Erythroblast (primary cell): ENCODE measurements at regions not wholly inside any gene's neighbourhood (a gene's known extent, or its start where the extent isn't known, plus 50 kb on each side); places are given as distances from the start of the nearest gene placed in this dataset.
"Not testable (repeated sequence)": the region's sequence is repeated elsewhere in the genome, so short reads cannot be mapped to it uniquely, and the experiment has no call there.

Experiments
- DNase-seq, 2 experiments: peaks; one replicate each; lab custom pipeline; 2025; lab: John Stamatoyannopoulos, UW
- GATA1 ChIP-seq: IDR thresholded peaks from 2 replicates; pipeline ENCODE4 v1.6.1; 2011; ENCODE audit warnings: low read depth, mild to moderate bottlenecking, control low read depth, low read length, moderate library complexity
- POLR2A ChIP-seq: IDR thresholded peaks from 2 replicates; pipeline ENCODE4 v1.6.1; 2011; ENCODE audit warnings: mild to moderate bottlenecking, low read length

GRCh38 chr16:49956915-49957314, 68.1 kb upstream of the CNEP1R1 start:
- DNase-seq, result no peak
- TF ChIP-seq POLR2A (no peak), GATA1 (no peak)

- TF ChIP-seq GATA1 (no peak), POLR2A (no peak)
- no peak for DNase-seq
These were observed 66.6 kb upstream of the CNEP1R1 start for GRCh38 chr16:49958448-49958847.

GRCh38 chr16:49959552-49960277, 65.3 kb upstream of the CNEP1R1 start:
- no peak for TF ChIP-seq GATA1
- no peak for TF ChIP-seq POLR2A
- no peak for DNase-seq

- TF ChIP-seq POLR2A (no peak), GATA1 (no peak)
- no peak for DNase-seq
These were observed 63.9 kb upstream of the CNEP1R1 start for GRCh38 chr16:49961089-49961488.

GRCh38 chr16:49962566-49962965, 62.5 kb upstream of the CNEP1R1 start:
- not testable (repeated sequence) for DNase-seq

- no peak for DNase-seq
- no peak for TF ChIP-seq GATA1
These were observed 60.7 kb upstream of the CNEP1R1 start for GRCh38 chr16:49964316-49964715.

- no peak for DNase-seq
- TF ChIP-seq POLR2A, result no peak
- TF ChIP-seq GATA1, result no peak
These were observed 60.1 kb upstream of the CNEP1R1 start for GRCh38 chr16:49964973-49965372.

GRCh38 chr16:49967012-49967559, 57.9 kb upstream of the CNEP1R1 start:
- DNase-seq, result no peak
- TF ChIP-seq POLR2A (no peak), GATA1 (no peak)

GRCh38 chr16:49969091-49970030, 55.7 kb upstream of the CNEP1R1 start:
- TF ChIP-seq POLR2A, result no peak
- TF ChIP-seq GATA1, result no peak
- DNase-seq, result no peak

GRCh38 chr16:49970797-49971431, 54.1 kb upstream of the CNEP1R1 start:
- TF ChIP-seq POLR2A (no peak), GATA1 (no peak)
- DNase-seq, result no peak

- TF ChIP-seq POLR2A, result no peak
- TF ChIP-seq GATA1, result no peak
- DNase-seq, result no peak
These were observed 52.7 kb upstream of the CNEP1R1 start for GRCh38 chr16:49972280-49972679.

- TF ChIP-seq POLR2A (no peak), GATA1 (no peak)
- no peak for DNase-seq
These were observed 52.1 kb upstream of the CNEP1R1 start for GRCh38 chr16:49972961-49973360.
